Suprapubic skin (tissue), 4 donors: ENCODE measurements at regions not wholly inside any gene's neighbourhood (a gene's known extent, or its start where the extent isn't known, plus 50 kb on each side); places are given as distances from the start of the nearest gene placed in this dataset.

Experiments
- DNase-seq, 2 donors: peaks; one replicate each; pipeline ENCODE4 v3.0.0-alpha.2; 2019; ENCODE audit warnings: low spot score in 2 of 2
- H3K27ac ChIP-seq: fragments of 200-600 bp; sonication (generic); one replicate; pipeline ENCODE4 v1.5.1; 2019
- H3K27me3 ChIP-seq: fragments of 200-600 bp; sonication (generic); one replicate; pipeline ENCODE4 v1.5.1; 2019
- H3K36me3 ChIP-seq: fragments of 200-600 bp; sonication (generic); one replicate; pipeline ENCODE4 v1.5.1; 2019
- H3K4me1 ChIP-seq: fragments of 200-600 bp; sonication (generic); one replicate; pipeline ENCODE4 v1.5.1; 2019
- H3K4me3 ChIP-seq: fragments of 200-600 bp; sonication (generic); one replicate; pipeline ENCODE4 v1.5.1; 2019; ENCODE audit warnings: mild to moderate bottlenecking
- H3K9me3 ChIP-seq: fragments of 200-600 bp; sonication (generic); one replicate; pipeline ENCODE4 v1.5.1; 2019
- CTCF ChIP-seq, 2 donors: fragments of 200-600 bp in 1 of 2; fragments of 450-650 bp in 1 of 2; sonication (generic) in 1 of 2; IDR thresholded peaks; one replicate each; pipeline ENCODE4 v1.5.1; 2016 to 2019; ENCODE audit warnings: antibody characterized with exemption in 2 of 2, mild to moderate bottlenecking in 1 of 2, moderate library complexity in 1 of 2
- EP300 ChIP-seq: sonication (generic); formaldehyde crosslinking; IDR thresholded peaks from one replicate; pipeline ENCODE4 v1.6.1; 2017; ENCODE audit warnings: antibody characterized with exemption
- POLR2A ChIP-seq, 2 donors: fragments of 450-650 bp; IDR thresholded peaks; one replicate each; pipeline ENCODE4 v1.6.1; 2017; ENCODE audit warnings: antibody characterized with exemption in 2 of 2, mild to moderate bottlenecking in 2 of 2, moderate library complexity in 2 of 2
- POLR2AphosphoS5 ChIP-seq, 3 donors: sonication (generic); formaldehyde crosslinking; IDR thresholded peaks; one replicate each; pipeline ENCODE4 v1.6.1; 2017; ENCODE audit warnings: antibody characterized with exemption in 3 of 3
- WGBS: methylation state at CpG from one replicate; pipeline ENCODE4 v1.1.5; 2018; 5-methylcytosine and 5-hydroxymethylcytosine counted together

- Histone ChIP-seq H3K27me3 (no peaks in the 10 kb centered on the region), H3K9me3 (no peaks in the 10 kb centered on the region), H3K36me3 (no peaks in the 10 kb centered on the region), H3K27ac (no peak overlapping the region), H3K4me3 (no peak overlapping the region), H3K4me1 (no peaks in the 10 kb centered on the region)
- TF ChIP-seq POLR2AphosphoS5 (IDR thresholded peaks at IDR 0.05) (no peak), POLR2A (IDR thresholded peaks at IDR 0.05) (no peak), CTCF (IDR thresholded peaks at IDR 0.05) (no peak), EP300 (no peak)
- 12% methylated on average over 4 of the region's 4 CpGs for WGBS
- no peak for DNase-seq
Observed at GRCh38 chr6:84424956-84425355, 197.5 kb upstream of the CEP162 start.

DNA sequence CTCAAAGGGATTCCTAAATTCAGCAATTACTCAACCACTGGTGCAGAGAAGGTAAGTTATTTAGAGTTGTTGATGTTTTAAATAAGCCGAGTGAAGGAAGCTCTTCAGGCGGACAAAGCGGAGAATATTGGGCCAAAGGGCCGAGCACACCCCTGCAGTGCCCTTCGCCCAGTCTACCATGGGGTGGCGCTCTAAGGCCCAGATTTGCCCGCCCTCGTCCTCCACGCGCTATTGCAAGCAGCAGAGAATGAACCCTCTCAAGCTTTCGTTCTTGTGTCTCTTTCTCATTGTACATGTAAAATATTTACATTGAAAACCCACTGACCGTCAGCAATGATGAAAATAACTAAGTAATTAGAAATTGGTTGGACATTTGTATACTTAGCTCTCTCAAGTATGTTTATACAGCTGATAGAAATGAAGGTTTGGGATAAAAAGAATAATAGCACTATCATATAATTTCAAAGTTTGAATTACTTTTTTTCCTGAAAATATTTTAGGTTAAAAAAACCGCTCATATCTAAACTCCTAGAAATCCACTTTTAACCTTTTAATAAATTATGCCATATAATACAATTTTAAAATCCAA, 195.0 kb upstream of the CEP162 start:
- 28% methylated on average over 13 of the region's 13 CpGs for WGBS
- Histone ChIP-seq H3K9me3 (no peaks in the 10 kb centered on the region), H3K4me1 (no peaks in the 10 kb centered on the region), H3K4me3 (no peak overlapping the region), H3K27me3 (no peaks in the 10 kb centered on the region), H3K36me3 (no peaks in the 10 kb centered on the region), H3K27ac (no peak overlapping the region)
- DNase-seq: no peak
- TF ChIP-seq CTCF (IDR thresholded peaks at IDR 0.05): peak in 1 of 2 donors; percentile 14
- no peak for TF ChIP-seq EP300
- no peak for TF ChIP-seq POLR2AphosphoS5 (IDR thresholded peaks at IDR 0.05)

GRCh38 chr6:84421031-84421430, 193.6 kb upstream of the CEP162 start:
- no peak overlapping the region for H3K4me3 ChIP-seq
- DNase-seq: no peak
- 58% methylated on average over 5 of the region's 5 CpGs for WGBS
- H3K9me3 ChIP-seq: no peaks in the 10 kb centered on the region
- H3K27me3 ChIP-seq: no peaks in the 10 kb centered on the region
- H3K4me1 ChIP-seq: no peaks in the 10 kb centered on the region
- H3K36me3 ChIP-seq: no peaks in the 10 kb centered on the region
- no peak overlapping the region for H3K27ac ChIP-seq
- TF ChIP-seq POLR2A (IDR thresholded peaks at IDR 0.05): no peak
- no peak for TF ChIP-seq EP300
- no peak for TF ChIP-seq POLR2AphosphoS5 (IDR thresholded peaks at IDR 0.05)
- TF ChIP-seq CTCF (IDR thresholded peaks at IDR 0.05): no peak

DNA sequence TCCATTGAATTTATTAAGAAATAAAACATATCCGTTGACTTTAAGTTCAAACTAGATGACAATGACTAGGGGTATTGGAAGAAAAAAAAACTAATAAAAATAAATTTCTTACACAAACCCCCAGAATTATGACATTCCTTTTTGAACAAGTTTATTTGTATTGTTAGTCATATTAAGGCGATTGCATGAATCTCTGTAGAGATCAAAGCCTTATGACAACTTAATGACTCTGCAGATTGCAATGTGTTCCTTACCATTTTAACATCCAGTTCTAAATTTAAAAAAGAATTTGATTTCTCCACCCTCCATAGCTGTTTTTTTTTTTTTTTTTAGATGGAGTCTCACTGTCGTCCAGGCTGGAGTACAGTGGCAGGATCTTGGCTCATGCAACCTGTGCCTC, 189.8 kb upstream of the CEP162 start:
- Histone ChIP-seq H3K9me3 (no peaks in the 10 kb centered on the region), H3K27ac (no peak overlapping the region), H3K27me3 (no peaks in the 10 kb centered on the region), H3K4me1 (peaks cover 3% of the 10 kb centered on the region), H3K36me3 (no peaks in the 10 kb centered on the region), H3K4me3 (no peak overlapping the region)
- 54% methylated on average over 3 of the region's 3 CpGs for WGBS
- DNase-seq: no peak
- TF ChIP-seq EP300 (no peak), CTCF (IDR thresholded peaks at IDR 0.05) (no peak), POLR2A (IDR thresholded peaks at IDR 0.05) (no peak), POLR2AphosphoS5 (IDR thresholded peaks at IDR 0.05) (no peak)

- H3K27ac ChIP-seq: peak overlapping the region; percentile 33
- H3K4me1 ChIP-seq: peaks cover 3% of the 10 kb centered on the region
- TF ChIP-seq EP300: no peak
- no peak for TF ChIP-seq POLR2AphosphoS5 (IDR thresholded peaks at IDR 0.05)
- no peak for TF ChIP-seq CTCF (IDR thresholded peaks at IDR 0.05)
- TF ChIP-seq POLR2A (IDR thresholded peaks at IDR 0.05): no peak
- no peaks in the 10 kb centered on the region for H3K9me3 ChIP-seq
- WGBS: 63% methylated on average over 2 of the region's 2 CpGs
- no peak for DNase-seq
- no peaks in the 10 kb centered on the region for H3K36me3 ChIP-seq
- no peak overlapping the region for H3K4me3 ChIP-seq
- no peaks in the 10 kb centered on the region for H3K27me3 ChIP-seq
Observed at GRCh38 chr6:84416043-84416657, 188.7 kb upstream of the CEP162 start.
